ENCODE measurements at regions not wholly inside any gene's neighbourhood (a gene's known extent, or its start where the extent isn't known, plus 50 kb on each side); places are given as distances from the start of the nearest gene placed in this dataset.

DNA sequence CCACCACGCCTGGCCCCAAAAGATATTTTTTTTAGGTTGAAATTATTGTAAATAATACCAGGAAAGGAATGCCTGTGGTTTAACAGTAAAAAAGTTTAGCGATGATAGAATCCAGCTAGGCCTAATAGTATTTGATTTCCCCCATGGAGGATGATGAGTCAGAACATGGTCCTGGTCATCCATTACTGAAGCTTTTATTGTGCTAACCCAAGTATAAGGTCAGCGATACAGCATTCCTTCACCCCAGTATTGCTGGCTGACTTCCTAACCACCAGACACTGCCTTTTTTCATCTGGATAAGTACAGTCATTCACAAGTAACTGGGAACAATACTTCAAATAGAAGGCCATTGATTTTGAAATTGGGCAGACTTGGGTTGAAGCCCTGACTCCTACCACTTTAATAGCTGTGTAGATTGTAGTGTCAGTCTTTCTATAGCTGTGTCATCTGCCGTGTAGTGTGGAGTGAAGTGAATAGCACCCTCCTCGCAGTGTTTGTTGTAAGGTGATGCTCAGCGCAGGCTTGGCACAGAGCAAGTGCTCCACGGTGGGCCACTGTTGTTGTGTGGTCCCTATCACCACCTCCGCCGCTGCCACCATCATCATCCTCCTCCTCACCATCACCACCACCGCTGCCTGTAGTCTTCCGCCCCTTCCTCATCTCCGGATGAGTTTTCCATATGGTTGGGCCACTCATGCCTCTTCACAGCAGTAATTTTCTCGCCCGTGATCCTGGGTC is 436.0 kb upstream of the TPM1 start:
- no peak overlapping the region for H3K4me3 ChIP-seq (ENCODE audit: low read length)
- DNase-seq (ENCODE audit: low read depth), result peak; percentile 100
- TF ChIP-seq, protein P1, sequence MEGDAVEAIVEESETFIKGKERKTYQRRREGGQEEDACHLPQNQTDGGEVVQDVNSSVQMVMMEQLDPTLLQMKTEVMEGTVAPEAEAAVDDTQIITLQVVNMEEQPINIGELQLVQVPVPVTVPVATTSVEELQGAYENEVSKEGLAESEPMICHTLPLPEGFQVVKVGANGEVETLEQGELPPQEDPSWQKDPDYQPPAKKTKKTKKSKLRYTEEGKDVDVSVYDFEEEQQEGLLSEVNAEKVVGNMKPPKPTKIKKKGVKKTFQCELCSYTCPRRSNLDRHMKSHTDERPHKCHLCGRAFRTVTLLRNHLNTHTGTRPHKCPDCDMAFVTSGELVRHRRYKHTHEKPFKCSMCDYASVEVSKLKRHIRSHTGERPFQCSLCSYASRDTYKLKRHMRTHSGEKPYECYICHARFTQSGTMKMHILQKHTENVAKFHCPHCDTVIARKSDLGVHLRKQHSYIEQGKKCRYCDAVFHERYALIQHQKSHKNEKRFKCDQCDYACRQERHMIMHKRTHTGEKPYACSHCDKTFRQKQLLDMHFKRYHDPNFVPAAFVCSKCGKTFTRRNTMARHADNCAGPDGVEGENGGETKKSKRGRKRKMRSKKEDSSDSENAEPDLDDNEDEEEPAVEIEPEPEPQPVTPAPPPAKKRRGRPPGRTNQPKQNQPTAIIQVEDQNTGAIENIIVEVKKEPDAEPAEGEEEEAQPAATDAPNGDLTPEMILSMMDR (conservative IDR thresholded peaks at IDR 0.05; ENCODE audit: low read length), result no peak

DNA sequence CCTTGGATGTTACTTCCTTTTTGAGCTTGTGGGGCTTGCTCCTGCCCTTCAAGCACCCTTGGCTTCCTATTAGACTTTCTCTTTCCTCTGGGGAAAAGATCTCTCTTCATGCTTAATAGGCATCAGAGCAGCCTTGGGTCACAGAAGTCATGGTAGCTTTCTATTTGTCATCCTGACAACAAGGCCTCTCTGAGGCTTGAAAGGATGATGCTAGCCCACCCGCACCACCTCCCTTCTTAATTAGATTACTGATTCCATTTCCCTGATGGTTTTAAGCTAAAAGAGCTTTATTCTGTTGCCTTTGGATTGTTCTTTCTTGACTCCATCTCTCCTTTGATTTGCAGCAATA is 435.5 kb upstream of the TPM1 start:
- TF ChIP-seq, protein P1 (conservative IDR thresholded peaks at IDR 0.05; ENCODE audit: low read length), result no peak
- DNase-seq (ENCODE audit: low read depth), result no peak
- no peak overlapping the region for H3K4me3 ChIP-seq (ENCODE audit: low read length)

DNA sequence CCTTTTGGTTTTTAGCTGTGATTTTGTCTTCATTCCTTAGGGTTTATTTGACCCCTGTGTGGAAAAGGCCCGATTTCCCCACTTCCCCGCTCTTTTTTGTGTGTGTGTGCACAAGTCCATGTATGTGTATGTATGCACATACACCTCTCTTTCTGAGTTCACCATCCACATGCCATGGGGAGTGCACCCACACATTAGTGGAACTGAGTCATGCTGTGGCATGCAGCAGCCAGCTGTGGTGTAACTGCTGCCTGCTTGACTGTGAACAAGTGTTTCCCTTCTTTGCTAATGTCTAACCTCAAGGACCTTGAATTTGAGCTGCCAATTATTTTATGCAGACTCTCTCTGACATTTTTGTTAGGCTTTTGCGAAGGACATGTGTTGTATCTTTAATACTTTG is 434.9 kb upstream of the TPM1 start:
- no peak overlapping the region for H3K4me3 ChIP-seq (ENCODE audit: low read length)
- DNase-seq (ENCODE audit: low read depth), result peak; percentile 78
- TF ChIP-seq, protein P1 (conservative IDR thresholded peaks at IDR 0.05; ENCODE audit: low read length), result no peak

DNA sequence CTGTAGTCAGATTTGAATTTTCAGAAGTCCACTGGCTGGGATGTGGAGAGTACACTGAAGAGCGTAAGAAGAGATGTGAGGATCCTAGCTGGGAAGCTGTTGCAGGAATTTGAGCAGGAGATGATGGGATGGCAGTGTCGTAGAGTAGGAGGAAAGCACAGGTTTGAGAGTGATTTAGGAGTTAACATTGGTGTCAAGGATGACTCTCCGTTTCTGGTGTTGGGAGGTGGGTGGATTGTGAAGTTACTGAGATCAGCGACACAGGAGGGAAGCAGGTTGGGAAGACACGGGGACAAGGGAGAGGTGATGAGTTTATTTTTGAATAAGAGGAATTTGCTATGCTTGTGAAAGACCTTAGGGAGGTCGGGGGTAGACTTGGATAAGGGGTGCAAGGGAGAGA is 434.2 kb upstream of the TPM1 start:
- TF ChIP-seq, protein P1 (conservative IDR thresholded peaks at IDR 0.05; ENCODE audit: low read length), result no peak
- no peak for DNase-seq (ENCODE audit: low read depth)
- H3K4me3 ChIP-seq (ENCODE audit: low read length), result no peak overlapping the region

DNA sequence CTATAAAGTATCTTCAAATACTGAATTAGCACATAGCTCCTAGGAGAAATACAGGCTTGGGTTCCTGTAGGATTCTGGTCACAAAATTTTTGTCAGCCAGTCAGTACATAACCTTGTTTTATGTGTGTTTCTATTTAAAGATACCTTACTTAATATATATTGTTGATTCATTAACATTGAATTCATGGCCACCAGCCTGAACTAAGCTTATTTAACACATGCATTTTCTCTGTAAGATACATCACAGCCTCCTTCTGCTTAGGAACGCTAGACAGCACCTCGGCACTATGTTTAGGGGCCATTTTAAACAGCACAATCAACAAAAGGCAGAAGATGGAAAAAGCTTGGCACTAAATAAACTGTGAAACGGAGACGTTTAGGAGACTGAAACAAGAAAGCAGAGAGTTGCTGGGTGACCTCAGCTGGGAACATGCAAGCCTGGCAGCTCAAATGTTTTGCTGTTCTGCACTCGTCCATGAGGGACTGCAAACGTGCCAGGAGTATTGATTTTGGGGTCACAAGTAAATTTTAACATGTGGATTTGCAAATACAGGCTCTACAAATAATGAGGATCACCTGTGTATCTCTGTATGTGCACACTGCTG is 432.2 kb upstream of the TPM1 start:
- TF ChIP-seq, protein P1 (conservative IDR thresholded peaks at IDR 0.05; ENCODE audit: low read length), result no peak
- DNase-seq (ENCODE audit: low read depth), result no peak

DNA sequence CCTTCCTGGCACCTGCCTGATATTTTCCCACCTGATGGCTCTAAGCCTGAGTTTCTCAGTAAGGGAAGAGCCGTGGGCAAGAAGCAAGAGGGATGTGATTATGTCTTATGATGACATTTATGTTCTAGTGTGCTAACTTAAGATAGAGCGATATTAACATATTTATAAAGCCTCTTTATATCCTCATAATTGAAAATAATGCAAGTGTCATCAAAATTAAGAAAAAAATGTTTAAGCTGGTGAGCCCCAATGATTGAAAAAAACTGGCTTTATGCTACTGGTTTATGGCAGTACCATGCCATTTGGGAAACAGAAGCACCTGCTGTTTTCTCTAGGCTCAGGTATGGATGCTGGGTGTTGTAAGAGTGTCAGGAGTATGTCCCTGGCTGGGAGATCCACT is 431.5 kb upstream of the TPM1 start:
- TF ChIP-seq, protein P1 (conservative IDR thresholded peaks at IDR 0.05; ENCODE audit: low read length), result no peak
- no peak for DNase-seq (ENCODE audit: low read depth)
- no peak overlapping the region for H3K4me3 ChIP-seq (ENCODE audit: low read length)

More for the DNA sequence above, 432.2 kb upstream of the TPM1 start:
- no peak overlapping the region for H3K4me3 ChIP-seq (ENCODE audit: low read length)

DNA sequence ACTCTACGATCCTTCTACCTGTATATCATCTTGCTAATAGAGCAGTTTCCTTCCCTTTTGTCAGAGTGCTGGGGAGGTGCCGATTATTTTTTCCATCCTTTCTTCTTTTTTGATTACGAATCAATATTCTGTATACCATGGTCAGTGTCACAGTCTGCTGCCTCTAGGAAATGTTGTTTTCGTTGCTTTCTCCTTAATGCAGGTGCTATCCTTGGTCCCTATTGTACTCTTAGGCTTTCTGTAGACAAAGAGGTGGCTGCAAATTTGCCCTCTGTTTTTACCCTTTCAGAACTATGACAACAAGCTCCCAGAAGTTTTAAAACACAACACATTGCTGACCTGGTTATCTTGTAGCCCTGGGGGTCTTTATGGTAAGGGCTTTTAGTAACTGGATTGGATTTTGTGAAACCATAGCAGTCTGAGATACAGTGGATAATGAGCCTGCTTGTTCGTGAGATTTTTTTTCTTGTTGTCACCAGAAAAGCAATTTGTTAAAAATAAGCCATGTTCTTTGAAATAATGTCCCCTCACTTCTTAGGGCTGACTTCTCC is 430.3 kb upstream of the TPM1 start:
- no peak for DNase-seq (ENCODE audit: low read depth)
- TF ChIP-seq, protein P1 (conservative IDR thresholded peaks at IDR 0.05; ENCODE audit: low read length), result no peak
- no peak overlapping the region for H3K4me3 ChIP-seq (ENCODE audit: low read length)
